Adrenal gland (tissue), 9 donors: ENCODE measurements at regions not wholly inside any gene's neighbourhood (a gene's known extent, or its start where the extent isn't known, plus 50 kb on each side); places are given as distances from the start of the nearest gene placed in this dataset.

Experiments
- DNase-seq, 7 donors: peaks; one replicate each; pipeline ENCODE4 v3.0.0-alpha.2; 2019 to 2020
- H3K27ac ChIP-seq, 5 donors: fragments of 200-600 bp; sonication (generic) in 4 of 5; 1 replicate in 3 of 5; 2 replicates in 2 of 5; pipeline versions ENCODE4 v1.5.1 to v1.8.0; 2016 to 2020; ENCODE audit warnings: mild to moderate bottlenecking in 1 of 5
- H3K27me3 ChIP-seq: fragments of 200-600 bp; 2 replicates; pipeline ENCODE4 v1.8.0; 2021
- H3K36me3 ChIP-seq, 2 donors: fragments of 200-600 bp; replicated peaks in 1 of 2; 1 replicate in 1 of 2; 2 replicates in 1 of 2; pipeline versions ENCODE4 v1.5.1 to v1.8.0; 2018 to 2022
- H3K4me1 ChIP-seq, 2 donors: fragments of 200-600 bp; replicated peaks in 1 of 2; 1 replicate in 1 of 2; 2 replicates in 1 of 2; pipeline versions ENCODE4 v1.5.1 to v1.8.0; 2018 to 2021
- H3K4me3 ChIP-seq, 4 donors: fragments of 200-600 bp; sonication (generic) in 3 of 4; one replicate each; pipeline ENCODE4 v1.5.1; 2016 to 2018
- H3K9me3 ChIP-seq, 3 donors: fragments of 200-600 bp; sonication (generic) in 1 of 3; replicated peaks in 1 of 3; 1 replicate in 2 of 3; 2 replicates in 1 of 3; pipeline versions ENCODE4 v1.5.1 to v1.8.0; 2016 to 2021
- POLR2A ChIP-seq, 2 donors: fragments of 450-650 bp; IDR thresholded peaks; one replicate each; pipeline ENCODE4 v1.6.1; 2017; ENCODE audit warnings: antibody characterized with exemption in 2 of 2, mild to moderate bottlenecking in 2 of 2, moderate library complexity in 1 of 2
- WGBS, 4 donors: extraction: QIAGEN DNeasy Blood & Tissue Kit in 2 of 4; methylation state at CpG; one replicate each; pipeline versions ENCODE4 v1.1.5 to v1.1.7; 2013 to 2017; 5-methylcytosine and 5-hydroxymethylcytosine counted together
- intact Hi-C, 2 donors: fragments of 100-400 bp; cut with DNase I; formaldehyde crosslinking; loops; one replicate each; pipeline versions ENCODE4 v1.14.1 to v1.15.0; 2022 to 2023
- TF ChIP-seq, protein P1 (sequence below), 6 experiments: fragments of 450-650 bp in 4 of 6; fragments of 200-600 bp in 2 of 6; sonication (generic) in 1 of 6; IDR thresholded peaks; 1 replicate in 5 of 6; 2 replicates in 1 of 6; pipeline versions ENCODE4 v1.5.1 to v1.8.0; 2016 to 2021; ENCODE audit warnings: antibody characterized with exemption in 6 of 6, mild to moderate bottlenecking in 2 of 6, moderate library complexity in 1 of 6
- donor health status: healthy with polysubstance abuse.
- donor health status: Bipolar disorder and iron deficiency.
- donor health status: DM: yes; HTN: yes; CAD: no.
- donor health status: DM: no; HTN: no; CAD: no.
- donor health status: DM: no; HTN: no; CAD: no.

GRCh38 chr10:132120200-132120599, 54.5 kb downstream of the JAKMIP3 start:
- Histone ChIP-seq H3K4me1 (no peaks in the 10 kb centered on the region), H3K27ac (no peak overlapping the region), H3K36me3 (no peaks in the 10 kb centered on the region), H3K27me3 (no peaks in the 10 kb centered on the region), H3K4me3 (no peak overlapping the region), H3K9me3 (no peaks in the 10 kb centered on the region)
- TF ChIP-seq, protein P1, sequence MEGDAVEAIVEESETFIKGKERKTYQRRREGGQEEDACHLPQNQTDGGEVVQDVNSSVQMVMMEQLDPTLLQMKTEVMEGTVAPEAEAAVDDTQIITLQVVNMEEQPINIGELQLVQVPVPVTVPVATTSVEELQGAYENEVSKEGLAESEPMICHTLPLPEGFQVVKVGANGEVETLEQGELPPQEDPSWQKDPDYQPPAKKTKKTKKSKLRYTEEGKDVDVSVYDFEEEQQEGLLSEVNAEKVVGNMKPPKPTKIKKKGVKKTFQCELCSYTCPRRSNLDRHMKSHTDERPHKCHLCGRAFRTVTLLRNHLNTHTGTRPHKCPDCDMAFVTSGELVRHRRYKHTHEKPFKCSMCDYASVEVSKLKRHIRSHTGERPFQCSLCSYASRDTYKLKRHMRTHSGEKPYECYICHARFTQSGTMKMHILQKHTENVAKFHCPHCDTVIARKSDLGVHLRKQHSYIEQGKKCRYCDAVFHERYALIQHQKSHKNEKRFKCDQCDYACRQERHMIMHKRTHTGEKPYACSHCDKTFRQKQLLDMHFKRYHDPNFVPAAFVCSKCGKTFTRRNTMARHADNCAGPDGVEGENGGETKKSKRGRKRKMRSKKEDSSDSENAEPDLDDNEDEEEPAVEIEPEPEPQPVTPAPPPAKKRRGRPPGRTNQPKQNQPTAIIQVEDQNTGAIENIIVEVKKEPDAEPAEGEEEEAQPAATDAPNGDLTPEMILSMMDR (IDR thresholded peaks at IDR 0.05), result no peak
- no peak for TF ChIP-seq POLR2A (IDR thresholded peaks at IDR 0.05)
- 66 to 80% (median 76%) methylated on average over 7 of the region's 7 CpGs for WGBS, 4 donors
- intact Hi-C loops, result no loop called here
- no peak for DNase-seq

- intact Hi-C loops, result no loop called here
- H3K27ac ChIP-seq, result no peak overlapping the region
- TF ChIP-seq, protein P1 (IDR thresholded peaks at IDR 0.05), result no peak
- TF ChIP-seq POLR2A (IDR thresholded peaks at IDR 0.05), result no peak
- H3K4me3 ChIP-seq, result no peak overlapping the region
- no peaks in the 10 kb centered on the region for H3K4me1 ChIP-seq
- H3K27me3 ChIP-seq, result no peaks in the 10 kb centered on the region
- whole genome bisulfite sequencing, 4 donors, result 85 to 93% (median 90%) methylated on average over 16 to 25 of the region's 25 CpGs
- no peak for DNase-seq
- H3K9me3 ChIP-seq, result no peaks in the 10 kb centered on the region
- no peaks in the 10 kb centered on the region for H3K36me3 ChIP-seq
These were observed 55.2 kb downstream of the JAKMIP3 start for GRCh38 chr10:132120734-132121510.

GRCh38 chr10:132121511-132121830, 55.7 kb downstream of the JAKMIP3 start:
- Histone ChIP-seq H3K27ac (no peak overlapping the region), H3K27me3 (no peaks in the 10 kb centered on the region), H3K9me3 (no peaks in the 10 kb centered on the region), H3K4me1 (no peaks in the 10 kb centered on the region), H3K4me3 (no peak overlapping the region), H3K36me3 (no peaks in the 10 kb centered on the region)
- 76 to 93% (median 91%) methylated on average over 4 to 12 of the region's 12 CpGs for WGBS, 4 donors
- no peak for TF ChIP-seq POLR2A (IDR thresholded peaks at IDR 0.05)
- intact Hi-C loops, result no loop called here
- DNase-seq, result no peak

GRCh38 chr10:132122097-132122861, 56.5 kb downstream of the JAKMIP3 start:
- Histone ChIP-seq H3K27ac (no peak overlapping the region), H3K9me3 (no peaks in the 10 kb centered on the region), H3K36me3 (no peaks in the 10 kb centered on the region), H3K4me1 (no peaks in the 10 kb centered on the region), H3K27me3 (no peaks in the 10 kb centered on the region), H3K4me3 (no peak overlapping the region)
- DNase-seq, result no peak
- TF ChIP-seq, protein P1 (IDR thresholded peaks at IDR 0.05), result no peak
- TF ChIP-seq POLR2A (IDR thresholded peaks at IDR 0.05), result no peak
- intact Hi-C loops, result no loop called here
- 93 to 94% (median 93%) methylated on average over 5 to 20 of the region's 20 CpGs for WGBS, 4 donors
